Activated CD4-positive, alpha-beta T cell treated with anti-CD3 and anti-CD28 coated beads, Interleukin-2, Interleukin-6, amounts not matched to agents 100 ng/mL and 50 ng/mL, durations not matched to agents 16 hours and 8 hours (primary cell): ENCODE measurements at regions not wholly inside any gene's neighbourhood (a gene's known extent, or its start where the extent isn't known, plus 50 kb on each side); places are given as distances from the start of the nearest gene placed in this dataset.
"Not testable (repeated sequence)": the region's sequence is repeated elsewhere in the genome, so short reads cannot be mapped to it uniquely, and the experiment has no call there.

Experiments
- DNase-seq: peaks from one replicate; pipeline ENCODE4 v3.0.0-alpha.2; 2020

DNA sequence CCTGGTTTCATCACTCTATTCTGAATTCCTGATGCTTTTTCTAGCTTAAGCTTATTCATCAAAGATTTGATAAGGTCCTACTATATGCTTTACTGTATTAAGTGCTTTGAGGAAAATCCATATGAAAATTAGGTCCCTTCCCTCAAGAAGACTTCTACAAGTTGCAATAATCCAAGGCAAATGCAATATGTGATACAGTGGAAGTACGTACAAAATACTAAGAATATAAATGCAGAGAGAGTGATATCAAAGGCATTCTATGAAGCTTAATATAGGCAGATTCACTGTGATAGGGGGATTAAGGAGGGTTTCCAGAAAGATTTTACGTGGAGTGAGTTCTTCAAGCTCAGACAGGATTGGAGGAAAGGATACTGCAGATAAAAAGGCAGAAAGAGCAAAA lies 142.1 kb downstream of the C6orf118 start:
- no peak for DNase-seq

DNA sequence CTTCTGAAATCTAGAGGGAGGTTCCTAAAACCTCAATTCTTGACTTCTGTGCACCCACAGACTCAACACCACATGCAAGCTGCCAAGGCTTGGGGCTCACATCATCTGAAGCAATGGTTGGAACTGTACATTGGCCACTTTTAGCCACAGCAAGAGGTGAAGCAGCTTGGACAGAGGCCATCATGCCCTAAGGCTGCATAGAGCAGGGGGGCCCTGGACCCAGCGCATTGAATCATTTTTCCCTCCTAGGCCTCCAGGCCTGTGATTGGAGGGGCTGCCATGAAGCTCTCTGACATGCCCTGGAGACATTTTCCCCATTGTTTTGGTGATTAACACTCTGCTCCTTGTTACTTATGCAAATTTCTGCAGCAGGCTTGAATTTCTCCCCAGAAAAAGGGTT lies 145.9 kb downstream of the C6orf118 start:
- no peak for DNase-seq

DNA sequence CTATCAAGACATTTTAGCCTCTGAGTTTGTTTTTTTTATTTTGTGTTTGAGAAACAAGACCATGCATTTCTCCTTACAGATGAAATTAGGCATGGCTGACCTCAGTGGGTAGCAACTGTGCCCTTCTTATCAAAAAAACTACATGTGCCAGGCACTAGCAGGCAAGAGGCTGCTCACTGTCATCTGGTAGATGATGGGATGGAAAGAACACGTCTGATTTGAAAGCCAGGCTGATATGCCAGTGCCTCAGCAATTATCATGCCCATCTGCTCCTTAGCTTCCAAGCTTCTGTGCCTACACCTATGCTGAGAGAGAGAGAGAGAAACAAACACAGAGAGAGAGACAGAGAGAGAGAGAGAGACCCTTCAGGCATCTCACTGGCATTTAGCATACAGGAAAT lies 149.9 kb downstream of the C6orf118 start:
- no peak for DNase-seq

DNA sequence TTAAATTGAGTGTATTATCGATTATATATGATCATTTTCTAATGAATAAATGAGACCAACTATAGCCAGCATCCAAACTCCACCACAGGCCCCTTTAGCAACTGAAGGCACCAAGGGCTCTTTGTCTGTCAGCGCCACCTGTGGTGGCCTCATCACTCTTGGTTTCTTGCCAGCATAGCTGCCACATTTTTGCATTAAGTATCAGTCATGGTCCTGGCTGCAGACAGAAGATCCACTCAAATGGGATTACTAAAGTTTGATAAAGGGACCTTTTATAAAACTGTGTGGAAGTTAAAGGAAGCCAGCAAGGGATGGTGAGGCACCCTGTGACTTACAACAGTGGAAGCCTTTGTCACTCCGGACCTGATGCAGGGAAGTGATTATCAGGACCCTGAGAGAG lies 162.9 kb downstream of the C6orf118 start:
- DNase-seq: no peak

DNA sequence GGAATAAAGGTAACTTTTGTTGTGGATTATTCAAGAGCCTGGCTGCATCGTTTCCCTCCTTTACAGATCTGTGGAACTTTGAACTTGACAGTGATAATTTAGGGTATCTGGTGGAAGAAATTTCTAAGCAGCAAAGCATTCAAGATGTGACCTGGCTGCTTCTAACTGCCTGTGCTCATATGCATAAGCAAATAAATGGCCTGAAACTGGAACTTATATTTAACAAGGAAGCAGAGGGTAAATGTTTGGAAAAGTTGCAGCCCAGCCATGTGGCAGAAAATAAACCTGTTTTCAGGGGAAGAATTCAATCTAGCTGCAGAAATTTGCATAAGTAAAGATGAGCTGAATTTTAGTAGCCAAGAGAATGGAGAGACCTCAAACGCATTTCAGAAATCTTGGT lies 173.5 kb downstream of the C6orf118 start:
- no peak for DNase-seq

DNA sequence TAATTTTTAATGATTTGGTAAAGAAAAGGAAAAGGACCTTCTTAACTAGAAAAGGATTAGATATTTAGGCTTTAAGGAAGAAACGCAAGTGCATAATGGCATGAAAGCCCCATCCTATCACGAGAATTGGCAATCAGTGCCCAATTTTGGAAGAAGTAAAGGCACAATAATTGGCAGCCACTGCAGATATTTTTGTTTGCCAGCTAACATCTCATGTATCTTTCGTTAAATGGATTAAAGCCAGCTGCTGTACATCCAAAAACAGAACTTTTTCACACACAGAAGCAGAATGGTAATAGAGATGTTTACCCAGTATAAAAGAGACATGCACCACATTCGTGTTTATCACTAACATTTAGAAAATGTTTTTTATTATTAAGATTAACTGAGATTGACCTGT lies 180.3 kb downstream of the C6orf118 start:
- DNase-seq: no peak

DNA sequence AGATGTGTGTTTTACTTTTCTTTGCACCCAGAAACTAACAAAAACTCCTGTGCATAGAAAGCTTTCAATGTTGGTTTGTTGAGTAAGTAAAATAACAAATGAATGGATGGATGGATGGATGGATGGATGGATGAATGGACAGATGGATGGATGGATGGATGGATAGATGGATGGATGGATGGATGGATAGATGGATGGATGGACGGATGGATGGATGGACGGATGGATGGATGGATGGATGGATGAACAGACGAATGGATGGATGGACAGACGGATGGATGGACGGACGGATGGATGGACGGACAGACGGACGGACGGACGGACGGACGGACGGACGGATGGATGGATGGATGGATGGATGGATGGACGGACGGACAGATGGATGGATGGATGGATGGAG lies 181.7 kb downstream of the C6orf118 start:
- not testable (repeated sequence) for DNase-seq

DNA sequence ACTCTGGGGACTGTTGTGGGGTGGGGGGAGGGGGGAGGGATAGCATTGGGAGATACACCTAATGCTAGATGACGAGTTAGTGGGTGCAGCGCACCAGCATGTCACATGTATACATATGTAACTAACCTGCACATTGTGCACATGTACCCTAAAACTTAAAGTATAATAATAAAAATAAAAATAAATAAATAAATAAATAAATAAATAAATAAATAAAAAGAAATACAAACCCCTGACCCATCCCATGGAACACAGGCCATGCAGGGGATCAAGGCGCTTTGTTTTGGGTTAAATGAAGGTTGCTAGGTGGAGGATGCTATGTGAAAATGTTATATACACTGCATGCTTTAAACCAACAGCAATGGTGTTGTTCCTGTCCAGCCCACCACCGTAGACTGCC lies 184.7 kb downstream of the C6orf118 start:
- DNase-seq: not testable (repeated sequence)

DNA sequence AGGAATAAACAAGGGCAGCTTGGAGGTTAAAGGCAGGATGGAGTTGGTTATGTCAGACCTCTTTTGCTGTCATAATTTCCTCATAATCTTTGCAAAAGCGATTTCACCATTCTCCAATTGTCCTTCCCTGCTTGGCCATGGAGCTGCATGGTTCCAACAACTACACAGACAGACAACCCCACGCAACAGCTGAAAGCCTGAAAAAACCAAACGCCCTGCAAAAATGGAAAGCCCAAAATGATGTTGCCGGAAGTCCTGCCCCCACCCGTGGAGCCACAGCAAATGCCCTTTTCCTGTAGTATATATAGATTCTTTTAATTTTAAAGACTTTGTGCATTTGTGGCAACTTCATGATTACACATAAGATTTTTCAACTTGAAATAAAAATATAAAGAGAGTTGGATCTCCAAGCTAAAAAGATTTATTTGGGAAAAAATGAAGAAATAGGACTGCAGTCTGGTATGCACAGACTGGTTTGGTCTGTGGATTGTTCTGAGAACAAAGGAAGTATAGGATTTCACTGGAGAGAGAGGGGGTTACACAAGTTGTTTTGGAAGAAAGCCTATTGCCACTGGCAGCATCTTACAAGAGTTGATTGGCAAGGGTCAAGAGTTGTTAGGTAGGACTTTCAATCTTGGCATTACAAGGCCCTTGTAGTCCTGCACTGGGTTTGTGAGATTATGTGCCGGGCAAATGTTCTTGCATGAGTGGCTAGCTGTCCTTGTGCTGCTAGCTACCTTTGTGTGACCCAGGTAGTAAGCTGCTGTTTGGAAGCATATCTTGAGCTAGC lies 190.0 kb downstream of the C6orf118 start:
- DNase-seq: no peak

DNA sequence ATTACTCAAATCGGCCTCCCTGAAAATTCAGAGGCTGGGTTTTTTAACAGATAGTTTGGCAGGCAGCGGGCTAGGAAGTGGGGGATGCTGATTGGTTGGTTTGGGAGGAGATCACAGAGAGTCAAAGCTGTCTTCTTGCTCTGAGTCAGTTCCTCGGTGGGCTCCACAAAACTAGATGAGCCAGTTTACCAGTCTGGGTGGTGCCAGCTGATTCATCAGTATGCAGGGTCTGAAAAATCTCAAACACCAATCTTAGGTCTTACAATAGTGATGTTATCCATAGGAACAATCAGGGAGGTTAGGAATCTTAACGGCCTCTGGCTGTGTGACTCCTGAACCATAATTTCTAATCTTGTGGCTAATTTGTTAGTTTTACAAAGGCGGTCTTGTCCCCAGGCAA lies 190.7 kb downstream of the C6orf118 start:
- no peak for DNase-seq

DNA sequence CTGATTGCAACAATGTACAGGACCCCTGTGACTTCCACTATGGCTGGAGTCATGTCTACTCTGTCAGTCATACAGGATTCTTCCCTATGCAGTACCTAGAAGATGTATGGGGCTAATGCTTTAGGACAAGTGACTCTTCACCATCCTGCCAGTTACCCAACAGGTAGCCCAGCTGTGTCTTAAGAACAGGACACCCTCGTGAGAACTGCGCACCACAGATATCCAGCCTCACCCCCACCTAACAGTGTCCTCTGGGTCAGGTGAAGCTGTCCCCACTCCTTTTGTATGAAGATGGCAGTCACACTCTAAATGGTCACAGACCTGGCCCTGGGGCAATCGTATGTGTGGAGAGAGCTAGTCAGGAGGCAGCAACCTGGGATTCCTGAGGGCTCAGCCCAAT lies 191.6 kb downstream of the C6orf118 start:
- no peak for DNase-seq

DNA sequence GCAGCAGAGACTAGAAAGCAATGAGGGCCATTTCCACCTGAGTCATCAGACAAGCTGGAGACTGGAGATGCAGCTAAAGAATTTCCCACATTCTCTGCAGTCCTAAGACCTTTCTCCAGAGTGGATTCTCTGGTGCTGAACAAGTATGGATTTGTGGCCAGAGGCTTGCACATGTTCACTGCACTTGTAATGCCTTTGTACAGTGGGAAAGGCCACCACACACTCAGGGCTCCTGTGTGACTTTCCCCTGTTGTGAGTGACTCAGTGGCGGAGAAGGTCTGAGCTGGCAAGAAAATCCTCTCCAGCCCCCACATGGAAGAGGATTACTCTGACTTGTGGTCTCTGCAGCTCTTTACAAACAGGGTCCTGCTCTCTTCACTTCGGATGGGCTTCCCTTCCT lies 192.3 kb downstream of the C6orf118 start:
- no peak for DNase-seq

DNA sequence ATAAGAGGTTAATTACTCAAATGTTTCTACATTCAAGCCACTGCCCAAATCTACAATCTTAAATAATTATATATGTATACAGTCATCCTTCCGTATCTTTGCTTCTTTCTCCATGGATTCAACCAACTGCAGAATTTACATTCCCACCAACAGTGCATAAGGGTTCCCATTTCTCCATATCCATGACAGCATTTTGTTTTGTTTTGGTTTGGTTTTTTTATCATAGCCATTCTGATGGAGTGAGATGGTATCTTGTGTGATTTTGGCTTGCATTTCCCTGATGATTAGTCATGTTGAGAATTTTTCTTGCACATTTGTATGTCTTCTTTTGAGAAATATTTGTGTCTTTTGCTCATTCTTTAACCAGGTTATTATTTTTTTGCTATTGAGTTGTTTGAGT lies 198.5 kb downstream of the C6orf118 start:
- DNase-seq: no peak

DNA sequence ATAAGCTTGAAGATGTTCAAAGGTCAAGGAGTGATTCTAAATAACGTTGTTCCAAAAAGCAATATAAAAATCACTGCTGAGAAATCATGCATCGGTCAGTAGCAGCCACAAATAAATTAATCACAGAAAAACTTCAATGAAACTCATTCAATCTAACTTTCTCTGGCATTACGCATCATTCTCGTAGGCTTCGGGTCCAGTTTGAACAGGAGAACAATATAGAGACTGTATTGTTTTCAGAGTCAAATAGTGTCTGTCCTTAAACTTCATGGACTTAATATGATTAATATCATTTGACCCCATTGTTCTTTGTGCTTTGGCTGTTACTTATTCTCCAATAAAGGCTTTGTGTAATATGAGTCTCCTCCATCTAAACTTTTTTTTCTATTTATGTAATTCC lies 200.4 kb downstream of the C6orf118 start:
- no peak for DNase-seq

DNA sequence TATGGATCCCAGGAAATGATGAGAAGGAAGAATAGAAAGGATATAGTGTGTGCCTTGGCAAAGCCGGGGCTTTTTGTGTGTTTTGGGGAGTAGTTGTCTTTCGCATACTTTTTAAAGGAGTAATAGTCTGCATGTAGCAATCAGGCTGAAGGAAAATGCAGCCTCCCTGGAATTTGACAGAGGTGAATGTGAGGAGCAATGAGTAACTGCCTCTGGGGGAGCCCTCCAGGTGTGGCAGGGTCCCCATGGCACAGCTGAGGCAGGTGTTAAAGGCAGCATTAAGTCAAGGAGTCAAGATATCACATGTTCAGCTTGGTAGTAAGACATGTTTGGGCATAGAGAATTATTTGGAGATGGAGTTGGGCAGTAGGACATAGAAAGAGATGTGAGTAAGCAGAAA lies 203.1 kb downstream of the C6orf118 start:
- no peak for DNase-seq

DNA sequence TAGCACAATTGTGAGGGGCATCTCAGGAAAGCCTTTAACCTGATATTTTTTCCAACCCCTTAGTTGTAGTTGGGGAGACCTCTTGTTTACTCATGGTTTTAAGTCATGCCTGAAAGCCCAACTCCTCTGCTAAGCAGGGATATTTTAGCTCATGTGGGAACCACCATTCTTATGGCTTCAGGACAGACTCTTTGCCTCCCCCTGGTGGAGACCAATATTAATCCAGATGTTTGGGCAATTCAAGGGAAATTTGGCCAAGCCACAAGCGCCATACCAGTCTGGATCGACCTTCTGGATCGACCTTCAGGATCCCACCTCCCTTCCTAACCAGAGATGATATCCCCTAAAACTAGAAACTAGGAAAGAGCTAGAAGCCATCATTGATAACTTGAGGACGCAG lies 211.2 kb downstream of the C6orf118 start:
- peak; percentile 9 for DNase-seq

DNA sequence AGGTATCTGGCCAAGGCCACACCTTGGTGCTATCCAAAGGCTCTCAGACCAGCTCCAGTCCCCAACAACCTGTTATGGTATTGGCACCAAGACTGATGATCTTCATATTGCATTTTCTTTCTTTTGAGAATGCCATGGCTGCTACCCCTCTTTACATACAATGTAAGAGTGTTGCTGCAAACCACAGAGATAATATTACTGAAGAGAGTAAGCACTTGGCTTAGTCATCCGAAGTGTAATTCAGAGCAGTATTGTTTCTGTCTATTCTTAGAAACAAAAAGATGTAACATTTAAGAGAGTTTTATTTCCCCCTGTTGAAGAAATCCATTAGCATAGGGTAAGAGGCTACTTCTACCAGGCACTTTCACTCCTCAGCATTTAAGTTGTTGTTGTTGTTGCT lies 212.5 kb downstream of the C6orf118 start:
- DNase-seq: no peak

DNA sequence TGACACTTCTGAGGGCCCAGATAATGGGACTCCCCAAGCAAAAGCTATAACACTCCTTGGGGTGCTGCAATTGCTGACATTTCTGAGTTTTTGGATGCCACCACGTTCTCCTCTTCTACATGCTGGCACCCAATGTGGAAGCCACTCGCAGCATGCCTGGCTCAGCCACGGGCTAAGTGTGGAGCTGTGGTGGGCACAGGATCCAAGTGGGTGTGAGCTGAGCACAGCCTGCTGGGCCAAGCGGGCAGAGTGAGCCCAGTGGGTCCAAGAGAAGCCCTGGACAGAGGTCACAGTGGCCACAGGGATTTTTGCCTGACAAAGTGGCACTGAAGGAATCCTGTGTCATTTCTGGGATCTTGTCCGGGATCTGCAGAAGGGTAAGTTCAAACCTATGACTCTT lies 213.2 kb downstream of the C6orf118 start:
- DNase-seq: no peak

DNA sequence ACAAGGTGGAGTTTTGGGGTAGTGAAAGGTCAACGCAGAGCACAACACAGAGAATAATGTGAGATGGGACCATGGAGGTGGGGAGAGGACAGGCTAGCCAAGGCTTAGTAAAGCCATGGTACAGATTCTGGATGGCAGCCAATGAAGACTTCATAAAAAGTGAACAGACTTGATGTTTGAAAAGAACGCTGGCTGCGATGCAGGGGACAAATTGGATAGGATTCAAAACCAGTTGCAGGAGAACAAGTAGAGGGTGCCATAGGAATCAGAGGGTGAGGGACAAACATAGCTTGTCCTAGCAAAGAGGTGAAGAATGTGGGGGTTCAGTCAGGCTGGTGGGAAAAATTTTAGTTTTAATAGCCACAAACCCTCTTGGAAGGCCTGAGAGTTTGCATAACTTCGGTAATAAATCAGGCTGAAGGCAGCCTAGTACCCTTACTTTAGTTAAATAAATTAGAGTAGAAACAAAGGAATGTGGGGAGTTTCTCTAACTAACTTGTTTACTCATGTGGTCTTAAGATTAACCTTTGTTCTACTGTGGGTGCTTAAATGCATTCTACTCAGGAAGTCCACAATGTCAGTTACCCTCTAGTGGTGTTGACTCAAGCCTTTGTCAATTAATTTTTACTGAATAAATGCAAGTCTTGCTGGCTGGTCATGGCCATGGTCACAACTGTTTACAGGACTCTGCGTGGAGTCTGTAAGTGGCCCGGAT lies 216.4 kb downstream of the C6orf118 start:
- no peak for DNase-seq

DNA sequence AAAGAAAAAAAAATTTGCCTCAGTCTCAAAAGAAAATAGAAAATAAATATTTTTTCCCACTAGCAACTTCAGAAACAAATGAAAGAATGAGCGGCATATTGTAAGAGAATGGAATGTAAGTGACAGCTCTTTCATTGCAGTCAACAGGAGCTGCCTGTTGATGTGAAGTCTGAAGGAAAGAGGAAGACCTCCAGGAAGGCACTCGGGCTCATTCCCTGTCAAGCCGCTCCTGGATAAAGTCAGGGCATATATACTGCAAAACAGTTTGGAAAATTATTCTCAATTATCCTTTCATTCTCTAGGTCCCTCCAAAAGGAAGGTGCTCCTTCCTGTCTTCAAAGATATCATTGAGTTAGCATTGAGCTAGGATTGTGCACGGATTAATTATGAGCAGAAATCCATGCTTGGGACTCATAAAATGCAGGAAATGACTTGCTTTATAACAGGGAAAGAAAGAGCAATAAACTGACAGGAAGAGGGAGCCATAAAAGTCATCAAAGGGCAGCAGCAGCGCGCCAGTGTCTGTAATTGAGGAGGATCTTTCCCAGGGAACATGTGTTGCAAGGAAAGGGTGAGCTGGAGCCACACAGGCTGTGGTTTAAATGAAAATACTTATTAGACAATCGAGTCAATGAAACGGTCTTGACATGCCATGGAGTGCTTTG lies 218.2 kb downstream of the C6orf118 start:
- DNase-seq: no peak

DNA sequence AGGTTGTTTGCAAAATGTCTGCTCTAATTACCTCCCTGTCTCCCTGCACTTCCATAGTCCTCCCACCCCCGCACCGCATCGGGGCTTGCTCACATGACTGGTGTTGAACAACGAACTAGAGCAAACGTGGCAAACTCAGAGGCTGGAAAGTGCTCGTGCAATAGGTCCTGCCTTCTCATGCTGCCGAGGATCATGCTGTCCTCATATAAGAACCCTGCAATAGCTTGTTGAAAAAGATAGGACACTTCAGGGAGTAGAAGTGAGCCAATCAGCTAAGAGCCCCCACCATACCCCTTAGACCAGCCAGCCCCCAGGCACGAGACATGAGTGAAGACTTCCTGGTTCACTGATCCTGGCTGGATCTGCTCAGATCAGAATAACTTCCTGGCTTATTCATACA lies 219.2 kb downstream of the C6orf118 start:
- no peak for DNase-seq

DNA sequence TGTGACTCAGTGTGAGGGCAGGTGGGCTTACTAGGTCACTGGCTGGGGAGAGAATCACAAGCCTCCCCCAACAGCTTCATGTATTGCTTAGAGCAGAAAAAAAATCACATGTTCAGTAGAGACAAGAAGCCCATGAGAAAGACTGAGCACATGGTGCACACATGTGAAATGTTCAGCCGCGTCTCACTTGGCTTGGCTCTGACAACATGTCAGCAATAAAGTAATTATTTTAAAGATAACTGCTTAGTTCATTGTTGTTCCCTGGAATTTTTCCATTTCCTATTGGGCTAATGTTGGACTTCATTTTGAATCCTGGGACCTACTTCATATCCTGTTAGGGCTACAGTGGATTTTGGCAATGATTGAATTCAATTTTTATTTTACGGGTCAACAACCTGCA lies 222.6 kb downstream of the C6orf118 start:
- DNase-seq: no peak

DNA sequence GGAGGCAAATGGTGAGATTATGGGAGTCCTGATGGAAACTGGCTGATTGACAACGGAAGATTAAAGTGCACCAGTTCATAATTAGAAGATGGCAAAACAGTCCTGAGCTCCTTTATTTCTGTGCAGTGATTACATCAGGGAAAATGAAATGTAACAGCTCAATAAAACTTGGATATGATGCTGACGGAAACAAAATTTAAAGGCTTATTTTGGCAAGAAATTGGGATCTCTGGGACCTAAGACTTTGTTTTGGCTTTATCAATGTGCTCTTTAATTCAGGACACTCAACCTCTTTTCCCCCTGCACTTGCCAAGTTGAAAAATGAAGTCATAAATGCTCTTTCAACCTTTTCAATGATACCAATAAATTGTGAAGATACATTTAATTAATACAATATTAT lies 226.8 kb downstream of the C6orf118 start:
- no peak for DNase-seq

DNA sequence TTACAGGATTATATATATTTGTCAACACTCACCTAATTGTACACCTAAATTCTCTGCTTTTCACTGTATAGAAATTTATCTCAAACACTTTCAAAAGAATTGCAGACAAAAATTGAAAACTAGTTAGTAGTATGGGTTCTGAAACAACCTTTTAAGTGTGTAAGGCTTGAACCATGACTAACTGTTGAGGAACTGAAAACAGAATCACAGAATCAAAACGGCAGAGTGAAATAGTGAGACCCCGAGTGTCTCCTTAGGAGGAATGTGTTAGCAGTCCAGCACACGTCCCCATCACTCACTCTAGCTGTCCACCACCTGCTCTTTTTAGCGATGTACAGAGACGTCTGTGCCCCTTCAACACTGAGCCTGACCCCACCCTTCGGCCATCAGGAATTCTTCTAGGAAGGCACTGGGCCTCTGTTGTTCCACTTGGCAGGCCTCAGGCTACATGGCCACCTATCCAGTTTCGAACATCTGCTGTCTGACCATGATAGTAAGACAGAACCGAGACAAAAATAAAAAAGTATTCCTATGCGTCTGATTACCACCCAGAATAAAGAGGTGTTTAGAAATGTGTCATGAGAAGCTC lies 227.4 kb downstream of the C6orf118 start:
- DNase-seq: no peak
